Neural cell (in vitro differentiated cells): ENCODE measurements at regions not wholly inside any gene's neighbourhood (a gene's known extent, or its start where the extent isn't known, plus 50 kb on each side); places are given as distances from the start of the nearest gene placed in this dataset.

Experiments used
- EZH2 ChIP-seq: fragments of 200-600, 300-800 bp; shearing (Covaris generic), sonication (generic); IDR thresholded peaks from 2 replicates; pipeline ENCODE4 v1.6.1; 2014; ENCODE audit warnings: antibody characterized with exemption, low read length, borderline replicate concordance, mild to moderate bottlenecking; ENCODE audit not compliant: insufficient read depth, poor library complexity, severe bottlenecking
- MXI1 ChIP-seq: fragments of 450-650 bp; conservative IDR thresholded peaks from 2 replicates; pipeline ENCODE4 v1.6.1; 2014; ENCODE audit warnings: antibody characterized with exemption, mild to moderate bottlenecking; ENCODE audit not compliant: poor library complexity, severe bottlenecking
- POLR2AphosphoS5 ChIP-seq: IDR thresholded peaks from 2 replicates; pipeline ENCODE4 v1.6.1; 2012
- RAD21 ChIP-seq: fragments of 450-650 bp; conservative IDR thresholded peaks from 2 replicates; pipeline ENCODE4 v1.6.1; 2014; ENCODE audit warnings: antibody characterized with exemption, mild to moderate bottlenecking, moderate library complexity
- SMC3 ChIP-seq: fragments of 450-650 bp; conservative IDR thresholded peaks from 2 replicates; pipeline ENCODE4 v1.6.1; 2014; ENCODE audit warnings: antibody characterized with exemption, mild to moderate bottlenecking, moderate library complexity; ENCODE audit not compliant: poor library complexity
- TAF1 ChIP-seq: IDR thresholded peaks from 2 replicates; pipeline ENCODE4 v1.6.1; 2012; ENCODE audit warnings: low read depth
- TF ChIP-seq, protein P1 (sequence below): fragments of 450-650 bp; IDR thresholded peaks from 2 replicates; pipeline ENCODE4 v1.5.1; 2014; ENCODE audit warnings: antibody characterized with exemption, mild to moderate bottlenecking, moderate library complexity; ENCODE audit not compliant: poor library complexity, severe bottlenecking
- TF ChIP-seq, protein P2 (sequence below): IDR thresholded peaks from 2 replicates; pipeline ENCODE4 v1.6.1; 2012; ENCODE audit warnings: borderline replicate concordance

DNA sequence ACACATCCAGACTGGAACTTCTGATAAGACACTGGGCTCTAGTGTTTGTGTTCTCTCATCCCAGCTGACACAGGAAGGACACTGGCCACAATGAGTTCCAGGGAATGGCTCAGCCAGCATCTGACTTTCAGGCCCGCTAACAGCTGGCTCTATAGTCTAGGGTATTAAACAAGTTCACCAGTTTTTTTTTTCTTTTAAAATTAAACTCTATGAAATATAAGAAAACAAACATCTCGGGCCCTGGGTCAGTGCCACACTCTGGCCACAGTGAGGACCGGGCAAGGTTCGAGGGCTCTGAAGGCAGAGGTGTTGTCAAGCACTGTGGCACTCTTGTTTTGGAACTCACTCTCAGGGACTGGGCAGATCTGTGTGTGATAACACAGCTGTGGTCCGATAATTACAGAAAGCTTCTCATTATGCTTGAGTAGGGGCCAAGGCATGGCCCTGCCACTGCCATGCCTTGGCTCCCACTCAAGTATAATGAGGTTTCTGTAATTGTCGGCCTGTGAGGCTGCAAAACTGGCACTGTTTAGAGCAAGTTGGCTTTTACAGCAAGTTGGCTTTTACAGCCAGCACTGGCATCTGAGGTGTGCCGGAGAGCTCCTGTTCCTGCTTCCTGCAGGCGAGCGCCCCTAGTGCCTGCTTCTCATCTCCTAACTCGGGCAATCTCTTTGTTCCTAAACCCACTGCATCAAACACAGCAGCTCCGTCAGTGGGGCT lies 62.8 kb downstream of the PPP1R2C start:
- TF ChIP-seq, protein P1, sequence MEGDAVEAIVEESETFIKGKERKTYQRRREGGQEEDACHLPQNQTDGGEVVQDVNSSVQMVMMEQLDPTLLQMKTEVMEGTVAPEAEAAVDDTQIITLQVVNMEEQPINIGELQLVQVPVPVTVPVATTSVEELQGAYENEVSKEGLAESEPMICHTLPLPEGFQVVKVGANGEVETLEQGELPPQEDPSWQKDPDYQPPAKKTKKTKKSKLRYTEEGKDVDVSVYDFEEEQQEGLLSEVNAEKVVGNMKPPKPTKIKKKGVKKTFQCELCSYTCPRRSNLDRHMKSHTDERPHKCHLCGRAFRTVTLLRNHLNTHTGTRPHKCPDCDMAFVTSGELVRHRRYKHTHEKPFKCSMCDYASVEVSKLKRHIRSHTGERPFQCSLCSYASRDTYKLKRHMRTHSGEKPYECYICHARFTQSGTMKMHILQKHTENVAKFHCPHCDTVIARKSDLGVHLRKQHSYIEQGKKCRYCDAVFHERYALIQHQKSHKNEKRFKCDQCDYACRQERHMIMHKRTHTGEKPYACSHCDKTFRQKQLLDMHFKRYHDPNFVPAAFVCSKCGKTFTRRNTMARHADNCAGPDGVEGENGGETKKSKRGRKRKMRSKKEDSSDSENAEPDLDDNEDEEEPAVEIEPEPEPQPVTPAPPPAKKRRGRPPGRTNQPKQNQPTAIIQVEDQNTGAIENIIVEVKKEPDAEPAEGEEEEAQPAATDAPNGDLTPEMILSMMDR: peak; percentile 78
- TF ChIP-seq POLR2AphosphoS5: no peak
- no peak for TF ChIP-seq MXI1
- no peak for TF ChIP-seq TAF1
- no peak for TF ChIP-seq EZH2
- TF ChIP-seq RAD21: peak; percentile 73
- TF ChIP-seq, protein P2, sequence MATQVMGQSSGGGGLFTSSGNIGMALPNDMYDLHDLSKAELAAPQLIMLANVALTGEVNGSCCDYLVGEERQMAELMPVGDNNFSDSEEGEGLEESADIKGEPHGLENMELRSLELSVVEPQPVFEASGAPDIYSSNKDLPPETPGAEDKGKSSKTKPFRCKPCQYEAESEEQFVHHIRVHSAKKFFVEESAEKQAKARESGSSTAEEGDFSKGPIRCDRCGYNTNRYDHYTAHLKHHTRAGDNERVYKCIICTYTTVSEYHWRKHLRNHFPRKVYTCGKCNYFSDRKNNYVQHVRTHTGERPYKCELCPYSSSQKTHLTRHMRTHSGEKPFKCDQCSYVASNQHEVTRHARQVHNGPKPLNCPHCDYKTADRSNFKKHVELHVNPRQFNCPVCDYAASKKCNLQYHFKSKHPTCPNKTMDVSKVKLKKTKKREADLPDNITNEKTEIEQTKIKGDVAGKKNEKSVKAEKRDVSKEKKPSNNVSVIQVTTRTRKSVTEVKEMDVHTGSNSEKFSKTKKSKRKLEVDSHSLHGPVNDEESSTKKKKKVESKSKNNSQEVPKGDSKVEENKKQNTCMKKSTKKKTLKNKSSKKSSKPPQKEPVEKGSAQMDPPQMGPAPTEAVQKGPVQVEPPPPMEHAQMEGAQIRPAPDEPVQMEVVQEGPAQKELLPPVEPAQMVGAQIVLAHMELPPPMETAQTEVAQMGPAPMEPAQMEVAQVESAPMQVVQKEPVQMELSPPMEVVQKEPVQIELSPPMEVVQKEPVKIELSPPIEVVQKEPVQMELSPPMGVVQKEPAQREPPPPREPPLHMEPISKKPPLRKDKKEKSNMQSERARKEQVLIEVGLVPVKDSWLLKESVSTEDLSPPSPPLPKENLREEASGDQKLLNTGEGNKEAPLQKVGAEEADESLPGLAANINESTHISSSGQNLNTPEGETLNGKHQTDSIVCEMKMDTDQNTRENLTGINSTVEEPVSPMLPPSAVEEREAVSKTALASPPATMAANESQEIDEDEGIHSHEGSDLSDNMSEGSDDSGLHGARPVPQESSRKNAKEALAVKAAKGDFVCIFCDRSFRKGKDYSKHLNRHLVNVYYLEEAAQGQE: no peak
- TF ChIP-seq SMC3: peak; percentile 61
